Mucosa of descending colon (tissue), 3 donors: ENCODE measurements at regions not wholly inside any gene's neighbourhood (a gene's known extent, or its start where the extent isn't known, plus 50 kb on each side); places are given as distances from the start of the nearest gene placed in this dataset.

ENCODE experiments used
- ATAC-seq: fragments of 200-7000 bp; cut with Tn5 transposase; one replicate; pipeline ENCODE4 v1.9.1; 2020; ENCODE audit warnings: mild to moderate bottlenecking, moderate library complexity
- DNase-seq, 3 donors: peaks; one replicate each; pipeline ENCODE4 v3.0.0-alpha.2; 2020
- H3K36me3 ChIP-seq: fragments of 200-600 bp; one replicate; pipeline ENCODE4 v1.8.0; 2021; ENCODE audit warnings: low read depth, mild to moderate bottlenecking
- H3K4me1 ChIP-seq: fragments of 200-600 bp; one replicate; pipeline ENCODE4 v1.8.0; 2021; ENCODE audit warnings: low read depth, mild to moderate bottlenecking
- H3K4me3 ChIP-seq: fragments of 200-600 bp; one replicate; pipeline ENCODE4 v1.8.0; 2021; ENCODE audit warnings: mild to moderate bottlenecking
- H3K9me3 ChIP-seq: fragments of 200-600 bp; one replicate; pipeline ENCODE4 v1.8.0; 2021; ENCODE audit warnings: mild to moderate bottlenecking
- intact Hi-C, 2 donors: fragments of 100-400 bp; cut with DNase I in 1 of 2; cut with micrococcal nuclease in 1 of 2; formaldehyde crosslinking; loops; one replicate each; pipeline versions ENCODE4 v1.11.0 to v1.11.1; 2022; cut with DNase I, micrococcal nuclease
- TF ChIP-seq, protein P1 (sequence below): fragments of 200-600 bp; IDR thresholded peaks from one replicate; pipeline ENCODE4 v1.8.0; 2022; ENCODE audit warnings: antibody characterized with exemption, mild to moderate bottlenecking
- donor health status: DM: no; HTN: no; CAD: no; lungs with moderate emphysema.
- donor health status: DM: no; HTN: no; CAD: no.
- donor health status: DM: no; HTN: yes; CAD: no.

- TF ChIP-seq, protein P1, sequence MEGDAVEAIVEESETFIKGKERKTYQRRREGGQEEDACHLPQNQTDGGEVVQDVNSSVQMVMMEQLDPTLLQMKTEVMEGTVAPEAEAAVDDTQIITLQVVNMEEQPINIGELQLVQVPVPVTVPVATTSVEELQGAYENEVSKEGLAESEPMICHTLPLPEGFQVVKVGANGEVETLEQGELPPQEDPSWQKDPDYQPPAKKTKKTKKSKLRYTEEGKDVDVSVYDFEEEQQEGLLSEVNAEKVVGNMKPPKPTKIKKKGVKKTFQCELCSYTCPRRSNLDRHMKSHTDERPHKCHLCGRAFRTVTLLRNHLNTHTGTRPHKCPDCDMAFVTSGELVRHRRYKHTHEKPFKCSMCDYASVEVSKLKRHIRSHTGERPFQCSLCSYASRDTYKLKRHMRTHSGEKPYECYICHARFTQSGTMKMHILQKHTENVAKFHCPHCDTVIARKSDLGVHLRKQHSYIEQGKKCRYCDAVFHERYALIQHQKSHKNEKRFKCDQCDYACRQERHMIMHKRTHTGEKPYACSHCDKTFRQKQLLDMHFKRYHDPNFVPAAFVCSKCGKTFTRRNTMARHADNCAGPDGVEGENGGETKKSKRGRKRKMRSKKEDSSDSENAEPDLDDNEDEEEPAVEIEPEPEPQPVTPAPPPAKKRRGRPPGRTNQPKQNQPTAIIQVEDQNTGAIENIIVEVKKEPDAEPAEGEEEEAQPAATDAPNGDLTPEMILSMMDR, result no peak
- no peak for ATAC-seq
- DNase-seq, result no peak
Observed at GRCh38 chr4:136554033-136554432, 978.3 kb downstream of the PCDH18 start.

GRCh38 chr4:136551753-136552152 lies 980.5 kb downstream of the PCDH18 start:
- intact Hi-C loops, result no loop called here
- DNase-seq, result no peak
- Histone ChIP-seq H3K4me1 (no peaks in the 10 kb centered on the region), H3K36me3 (no peaks in the 10 kb centered on the region), H3K9me3 (no peaks in the 10 kb centered on the region), H3K4me3 (no peak overlapping the region)
- TF ChIP-seq, protein P1, result no peak
- no peak for ATAC-seq

More at GRCh38 chr4:136554033-136554432, 978.3 kb downstream of the PCDH18 start:
- no peaks in the 10 kb centered on the region for H3K36me3 ChIP-seq
- peaks cover under 1% of the 10 kb centered on the region for H3K4me1 ChIP-seq
- intact Hi-C loops, result no loop called here
- H3K4me3 ChIP-seq, result no peak overlapping the region
- no peaks in the 10 kb centered on the region for H3K9me3 ChIP-seq

DNA sequence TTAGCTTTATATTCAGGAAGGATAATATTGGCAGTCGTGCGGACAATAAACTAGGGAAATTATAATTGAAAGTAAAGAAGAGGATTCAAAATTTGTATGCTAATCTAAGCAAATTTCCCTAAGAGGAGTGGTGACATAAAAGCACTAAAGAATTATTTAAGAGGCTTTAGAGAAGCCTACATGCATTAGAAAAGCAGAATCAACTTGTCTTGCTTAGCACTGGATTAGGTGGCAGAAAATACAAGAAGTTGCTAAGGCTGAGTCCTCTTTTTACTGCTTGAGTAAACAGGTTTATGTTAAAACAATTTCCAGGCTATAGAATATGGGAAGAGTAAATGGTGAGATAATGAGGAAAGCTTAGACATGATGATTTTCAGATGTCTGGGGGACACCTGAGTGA lies 991.5 kb downstream of the PCDH18 start:
- intact Hi-C loops, result no loop called here
- TF ChIP-seq, protein P1, result no peak
- ATAC-seq (no peak), DNase-seq (no peak)
- no peak overlapping the region for H3K4me3 ChIP-seq
- no peaks in the 10 kb centered on the region for H3K9me3 ChIP-seq
- H3K36me3 ChIP-seq, result no peaks in the 10 kb centered on the region
- no peaks in the 10 kb centered on the region for H3K4me1 ChIP-seq

GRCh38 chr4:136528131-136528530 lies 1004.2 kb downstream of the PCDH18 start:
- intact Hi-C loops, result no loop called here
- TF ChIP-seq, protein P1, result no peak
- ATAC-seq, result no peak

DNA sequence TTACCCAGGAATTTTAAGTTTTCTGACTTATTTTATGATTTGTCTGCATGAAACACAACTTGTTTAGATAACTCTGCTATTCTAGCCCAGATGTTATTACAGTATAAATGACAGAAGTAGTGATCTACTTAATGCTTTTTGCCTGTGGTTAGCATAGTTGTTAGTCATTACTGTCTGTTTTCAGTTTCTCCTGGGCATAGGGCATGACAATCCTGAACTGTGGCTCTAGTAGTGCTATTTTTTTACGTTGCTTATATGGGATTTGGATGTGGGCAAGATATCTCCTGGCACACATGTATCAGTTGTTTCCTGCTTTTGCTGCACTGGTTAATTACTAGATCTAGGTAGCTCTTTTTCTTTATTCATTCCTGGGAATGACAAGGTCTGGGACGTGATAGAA lies 1005.8 kb downstream of the PCDH18 start:
- Histone ChIP-seq H3K9me3 (no peaks in the 10 kb centered on the region), H3K4me3 (no peak overlapping the region), H3K36me3 (no peaks in the 10 kb centered on the region), H3K4me1 (no peaks in the 10 kb centered on the region)
- ATAC-seq (no peak), DNase-seq (no peak)
- intact Hi-C loops, result no loop called here
- TF ChIP-seq, protein P1, result no peak

More at GRCh38 chr4:136528131-136528530, 1004.2 kb downstream of the PCDH18 start:
- Histone ChIP-seq H3K9me3 (no peaks in the 10 kb centered on the region), H3K36me3 (no peaks in the 10 kb centered on the region), H3K4me3 (no peak overlapping the region), H3K4me1 (no peaks in the 10 kb centered on the region)
- no peak for DNase-seq

DNA sequence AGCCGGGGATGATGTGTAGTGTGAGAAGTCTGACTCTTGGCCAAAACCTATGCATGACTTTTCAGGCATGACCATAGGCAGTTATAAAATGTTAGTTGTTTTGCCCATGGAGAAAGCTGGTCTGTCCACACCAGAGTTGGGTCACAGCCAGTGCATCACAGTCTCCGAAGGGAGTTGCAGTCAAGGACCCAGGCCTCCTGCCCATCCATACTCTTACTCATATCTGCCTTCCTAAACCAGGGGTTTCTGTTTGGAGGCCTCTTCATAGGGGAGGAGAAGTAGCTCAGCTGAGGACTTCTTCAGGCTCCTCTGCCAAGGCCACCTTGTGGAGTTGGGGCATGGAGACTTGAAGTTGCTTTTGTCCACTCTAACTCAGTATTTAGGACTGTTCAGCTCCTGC lies 1008.3 kb downstream of the PCDH18 start:
- TF ChIP-seq, protein P1, result no peak
- Histone ChIP-seq H3K4me3 (no peak overlapping the region), H3K36me3 (no peaks in the 10 kb centered on the region), H3K4me1 (no peaks in the 10 kb centered on the region), H3K9me3 (no peaks in the 10 kb centered on the region)
- ATAC-seq (no peak), DNase-seq (no peak)
- intact Hi-C loops, result no loop called here
